HEK293 (cell line): ENCODE measurements at regions not wholly inside any gene's neighbourhood (a gene's known extent, or its start where the extent isn't known, plus 50 kb on each side); places are given as distances from the start of the nearest gene placed in this dataset.
A peak's percentile ranks its signal among the peaks of the same experiment; 100 is the strongest.

Experiments used
- EGR2 ChIP-seq: fragments of 450-650 bp; formaldehyde crosslinking; IDR thresholded peaks from 2 replicates; pipeline ENCODE4 v1.5.1; 2016; ENCODE audit warnings: low read depth, missing biosample characterization, missing genetic modification characterization
- FEZF1 ChIP-seq: fragments of 450-650 bp; formaldehyde crosslinking; IDR thresholded peaks from 2 replicates; pipeline ENCODE4 v1.5.1; 2016; ENCODE audit warnings: missing biosample characterization, missing genetic modification characterization
- GLI4 ChIP-seq: fragments of 450-650 bp; formaldehyde crosslinking; IDR thresholded peaks from 2 replicates; pipeline ENCODE4 v1.5.1; 2016; ENCODE audit warnings: missing biosample characterization, missing genetic modification characterization
- KLF10 ChIP-seq: fragments of 450-650 bp; IDR thresholded peaks from 2 replicates; pipeline ENCODE4 v1.5.1; 2018; ENCODE audit warnings: missing biosample characterization, mild to moderate bottlenecking, missing genetic modification characterization
- KLF9 ChIP-seq: fragments of 450-650 bp; formaldehyde crosslinking; IDR thresholded peaks from 2 replicates; pipeline ENCODE4 v1.5.1; 2016; ENCODE audit warnings: missing biosample characterization, missing genetic modification characterization, low read depth
- MYNN ChIP-seq: fragments of 450-650 bp; formaldehyde crosslinking; IDR thresholded peaks from 2 replicates; pipeline ENCODE4 v1.5.1; 2016; ENCODE audit warnings: missing biosample characterization, missing genetic modification characterization, borderline replicate concordance
- RBAK ChIP-seq: fragments of 450-650 bp; formaldehyde crosslinking; IDR thresholded peaks from 2 replicates; pipeline ENCODE4 v1.5.1; 2016; ENCODE audit warnings: missing biosample characterization, missing genetic modification characterization
- SP7 ChIP-seq: fragments of 450-650 bp; formaldehyde crosslinking; IDR thresholded peaks from 2 replicates; pipeline ENCODE4 v1.5.1; 2016; ENCODE audit warnings: missing biosample characterization, missing genetic modification characterization
- WT1 ChIP-seq: fragments of 450-650 bp; formaldehyde crosslinking; IDR thresholded peaks from 2 replicates; pipeline ENCODE4 v1.5.1; 2016; ENCODE audit warnings: missing biosample characterization, missing genetic modification characterization
- ZBTB20 ChIP-seq: fragments of 450-650 bp; formaldehyde crosslinking; IDR thresholded peaks from 2 replicates; pipeline ENCODE4 v1.5.1; 2016; ENCODE audit warnings: missing biosample characterization, missing genetic modification characterization
- ZEB2 ChIP-seq: fragments of 450-650 bp; formaldehyde crosslinking; IDR thresholded peaks from 2 replicates; pipeline ENCODE4 v1.5.1; 2016; ENCODE audit warnings: missing biosample characterization, missing genetic modification characterization
- ZNF140 ChIP-seq: fragments of 450-650 bp; formaldehyde crosslinking; IDR thresholded peaks from 2 replicates; pipeline ENCODE4 v1.5.1; 2016; ENCODE audit warnings: missing biosample characterization, missing genetic modification characterization
- ZNF174 ChIP-seq: fragments of 450-650 bp; formaldehyde crosslinking; IDR thresholded peaks from 2 replicates; pipeline ENCODE4 v1.5.0; 2017; ENCODE audit warnings: missing biosample characterization, mild to moderate bottlenecking, missing genetic modification characterization
- ZNF184 ChIP-seq: fragments of 450-650 bp; IDR thresholded peaks from 2 replicates; pipeline ENCODE4 v1.5.1; 2018; ENCODE audit warnings: missing biosample characterization, mild to moderate bottlenecking, missing genetic modification characterization
- ZNF248 ChIP-seq: fragments of 450-650 bp; formaldehyde crosslinking; IDR thresholded peaks from 2 replicates; pipeline ENCODE4 v1.5.1; 2017; ENCODE audit warnings: missing biosample characterization, missing genetic modification characterization
- ZNF274 ChIP-seq, 2 experiments: fragments of 200-500 bp in 1 of 2; fragments of 450-650 bp in 1 of 2; sonication (Bioruptor generic) in 1 of 2; formaldehyde crosslinking in 1 of 2; IDR thresholded peaks; 2 replicates each; pipeline versions ENCODE4 v1.5.1 to v1.6.1; 2014 to 2016; ENCODE audit warnings: borderline replicate concordance in 1 of 2, inconsistent platforms in 1 of 2, low read length in 1 of 2, missing biosample characterization in 1 of 2, missing genetic modification characterization in 1 of 2
- ZNF311 ChIP-seq: fragments of 450-650 bp; formaldehyde crosslinking; IDR thresholded peaks from 2 replicates; pipeline ENCODE4 v1.5.1; 2017; ENCODE audit warnings: missing biosample characterization, missing genetic modification characterization, borderline replicate concordance
- ZNF335 ChIP-seq: fragments of 450-650 bp; formaldehyde crosslinking; conservative IDR thresholded peaks from 2 replicates; pipeline ENCODE4 v1.5.1; 2016; ENCODE audit warnings: missing biosample characterization, missing genetic modification characterization
- ZNF366 ChIP-seq: fragments of 450-650 bp; formaldehyde crosslinking; conservative IDR thresholded peaks from 2 replicates; pipeline ENCODE4 v1.5.1; 2016; ENCODE audit warnings: missing biosample characterization, missing genetic modification characterization
- ZNF423 ChIP-seq: fragments of 450-650 bp; formaldehyde crosslinking; IDR thresholded peaks from 2 replicates; pipeline ENCODE4 v1.5.1; 2016; ENCODE audit warnings: missing biosample characterization, missing genetic modification characterization
- ZNF433 ChIP-seq: fragments of 450-650 bp; formaldehyde crosslinking; IDR thresholded peaks from 2 replicates; pipeline ENCODE4 v1.5.1; 2016; ENCODE audit warnings: missing biosample characterization, missing genetic modification characterization, low read depth
- ZNF530 ChIP-seq: fragments of 450-650 bp; formaldehyde crosslinking; IDR thresholded peaks from 2 replicates; pipeline ENCODE4 v1.5.1; 2016; ENCODE audit warnings: low read depth, missing biosample characterization, missing genetic modification characterization
- ZNF544 ChIP-seq: fragments of 450-650 bp; formaldehyde crosslinking; IDR thresholded peaks from 2 replicates; pipeline ENCODE4 v1.5.0; 2017; ENCODE audit warnings: missing biosample characterization, missing genetic modification characterization
- ZNF555 ChIP-seq: fragments of 450-650 bp; formaldehyde crosslinking; conservative IDR thresholded peaks from 2 replicates; pipeline ENCODE4 v1.5.1; 2017; ENCODE audit warnings: missing biosample characterization, mild to moderate bottlenecking, missing genetic modification characterization, inconsistent platforms
- ZNF623 ChIP-seq: fragments of 450-650 bp; formaldehyde crosslinking; IDR thresholded peaks from 2 replicates; pipeline ENCODE4 v1.5.1; 2016; ENCODE audit warnings: missing biosample characterization, missing genetic modification characterization
- ZNF624 ChIP-seq: fragments of 450-650 bp; formaldehyde crosslinking; IDR thresholded peaks from 2 replicates; pipeline ENCODE4 v1.5.1; 2017; ENCODE audit warnings: missing biosample characterization, missing genetic modification characterization
- ZNF629 ChIP-seq: fragments of 450-650 bp; formaldehyde crosslinking; IDR thresholded peaks from 2 replicates; pipeline ENCODE4 v1.5.1; 2017; ENCODE audit warnings: missing biosample characterization, missing genetic modification characterization
- ZNF654 ChIP-seq: fragments of 450-650 bp; formaldehyde crosslinking; IDR thresholded peaks from 2 replicates; pipeline ENCODE4 v1.5.1; 2016; ENCODE audit warnings: low read depth, missing biosample characterization, missing genetic modification characterization
- ZNF670 ChIP-seq: fragments of 450-650 bp; formaldehyde crosslinking; IDR thresholded peaks from 2 replicates; pipeline ENCODE4 v1.5.1; 2016; ENCODE audit warnings: missing biosample characterization, missing genetic modification characterization, low read depth
- ZNF785 ChIP-seq: fragments of 450-650 bp; formaldehyde crosslinking; IDR thresholded peaks from 2 replicates; pipeline ENCODE4 v1.5.1; 2016; ENCODE audit warnings: missing biosample characterization, missing genetic modification characterization
- ZNF791 ChIP-seq: fragments of 450-650 bp; formaldehyde crosslinking; IDR thresholded peaks from 2 replicates; pipeline ENCODE4 v1.5.1; 2016; ENCODE audit warnings: missing biosample characterization, missing genetic modification characterization
- TF ChIP-seq, protein P1 (sequence below): fragments of 450-650 bp; formaldehyde crosslinking; IDR thresholded peaks from 2 replicates; pipeline ENCODE4 v1.5.1; 2016; ENCODE audit warnings: missing biosample characterization, missing genetic modification characterization
- TF ChIP-seq, protein P2 (sequence below): fragments of 450-650 bp; formaldehyde crosslinking; IDR thresholded peaks from 2 replicates; pipeline ENCODE4 v1.5.1; 2016; ENCODE audit warnings: missing biosample characterization, missing genetic modification characterization
- TF ChIP-seq, protein P3 (sequence below): fragments of 450-650 bp; formaldehyde crosslinking; IDR thresholded peaks from 2 replicates; pipeline ENCODE4 v1.5.1; 2016; ENCODE audit warnings: missing biosample characterization, missing genetic modification characterization
- TF ChIP-seq, protein P4 (sequence below): fragments of 450-650 bp; formaldehyde crosslinking; IDR thresholded peaks from 2 replicates; pipeline ENCODE4 v1.5.1; 2016; ENCODE audit warnings: missing biosample characterization, missing genetic modification characterization

DNA sequence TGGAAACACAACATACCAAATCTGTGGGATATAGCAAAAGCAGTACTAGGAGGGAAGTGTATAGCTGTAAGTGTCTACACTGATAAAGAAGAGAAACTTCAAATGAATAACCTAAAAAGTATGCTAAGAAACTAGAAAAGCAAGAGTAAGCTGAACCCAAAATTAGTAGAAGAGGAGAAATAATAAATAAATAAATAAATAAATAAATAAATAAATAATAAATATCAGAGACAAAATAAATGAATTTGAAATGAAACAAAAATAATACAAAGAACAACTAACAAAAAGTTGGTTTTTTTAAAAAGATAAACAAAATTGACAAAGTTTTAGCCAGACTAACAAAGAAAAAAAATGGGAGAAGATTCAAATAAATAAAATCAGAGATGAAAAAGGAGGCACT is 72.7 kb upstream of the TSPAN8 start (continued):
- no peak for TF ChIP-seq WT1
- TF ChIP-seq ZNF623 (tag by site-specific recombination): peak; percentile 76
- TF ChIP-seq ZNF248 (tag by site-specific recombination): no peak
- no peak for TF ChIP-seq ZNF311 (tag by site-specific recombination)
- TF ChIP-seq ZNF433 (tag by site-specific recombination): peak; percentile 75
- TF ChIP-seq ZNF791 (tag by site-specific recombination): 0 out of 2 replicates have a peak, but pooled peaks have one; percentile 24
- TF ChIP-seq ZNF174: no peak
- TF ChIP-seq, protein P1, sequence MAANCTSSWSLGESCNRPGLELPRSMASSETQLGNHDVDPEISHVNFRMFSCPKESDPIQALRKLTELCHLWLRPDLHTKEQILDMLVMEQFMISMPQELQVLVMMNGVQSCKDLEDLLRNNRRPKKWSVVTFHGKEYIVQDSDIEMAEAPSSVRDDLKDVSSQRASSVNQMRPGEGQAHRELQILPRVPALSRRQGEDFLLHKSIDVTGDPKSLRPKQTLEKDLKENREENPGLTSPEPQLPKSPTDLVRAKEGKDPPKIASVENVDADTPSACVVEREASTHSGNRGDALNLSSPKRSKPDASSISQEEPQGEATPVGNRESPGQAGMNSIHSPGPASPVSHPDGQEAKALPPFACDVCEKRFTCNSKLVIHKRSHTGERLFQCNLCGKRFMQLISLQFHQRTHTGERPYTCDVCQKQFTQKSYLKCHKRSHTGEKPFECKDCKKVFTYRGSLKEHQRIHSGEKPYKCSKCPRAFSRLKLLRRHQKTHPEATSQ: no peak
- TF ChIP-seq ZNF274 (IDR thresholded peaks at IDR 0.05; ENCODE audit: low read length): no peak
- TF ChIP-seq ZNF274 (tag by site-specific recombination; IDR thresholded peaks at IDR 0.05; ENCODE audit: borderline replicate concordance): no peak
- no peak for TF ChIP-seq RBAK
- 0 out of 2 replicates have a peak, but pooled peaks have one; percentile 49 for TF ChIP-seq ZNF530 (tag by site-specific recombination)
- no peak for TF ChIP-seq ZBTB20 (tag by site-specific recombination)
- no peak for TF ChIP-seq ZNF670 (tag by site-specific recombination)
- no peak for TF ChIP-seq ZNF184
- TF ChIP-seq ZNF366 (tag by site-specific recombination): no peak
- TF ChIP-seq ZEB2 (tag by site-specific recombination): no peak
- no peak for TF ChIP-seq ZNF544 (tag by site-specific recombination)
- TF ChIP-seq ZNF654 (tag by site-specific recombination): peak; percentile 23; the same call in 1 of the 2 replicates
- no peak for TF ChIP-seq KLF9
- TF ChIP-seq KLF10 (tag by site-specific recombination): no peak
- no peak for TF ChIP-seq SP7 (tag by site-specific recombination)
- TF ChIP-seq ZNF785 (tag by site-specific recombination): no peak
- no peak for TF ChIP-seq GLI4
- no peak for TF ChIP-seq MYNN (tag by site-specific recombination)
- peak; percentile 98 for TF ChIP-seq ZNF555
- 0 out of 2 replicates have a peak, but pooled peaks have one; percentile 24 for TF ChIP-seq ZNF629 (tag by site-specific recombination)
- TF ChIP-seq EGR2 (tag by site-specific recombination): no peak
- TF ChIP-seq ZNF624: no peak
- TF ChIP-seq ZNF423: no peak
- peak; percentile 92 for TF ChIP-seq ZNF140 (tag by site-specific recombination)
- TF ChIP-seq, protein P2, sequence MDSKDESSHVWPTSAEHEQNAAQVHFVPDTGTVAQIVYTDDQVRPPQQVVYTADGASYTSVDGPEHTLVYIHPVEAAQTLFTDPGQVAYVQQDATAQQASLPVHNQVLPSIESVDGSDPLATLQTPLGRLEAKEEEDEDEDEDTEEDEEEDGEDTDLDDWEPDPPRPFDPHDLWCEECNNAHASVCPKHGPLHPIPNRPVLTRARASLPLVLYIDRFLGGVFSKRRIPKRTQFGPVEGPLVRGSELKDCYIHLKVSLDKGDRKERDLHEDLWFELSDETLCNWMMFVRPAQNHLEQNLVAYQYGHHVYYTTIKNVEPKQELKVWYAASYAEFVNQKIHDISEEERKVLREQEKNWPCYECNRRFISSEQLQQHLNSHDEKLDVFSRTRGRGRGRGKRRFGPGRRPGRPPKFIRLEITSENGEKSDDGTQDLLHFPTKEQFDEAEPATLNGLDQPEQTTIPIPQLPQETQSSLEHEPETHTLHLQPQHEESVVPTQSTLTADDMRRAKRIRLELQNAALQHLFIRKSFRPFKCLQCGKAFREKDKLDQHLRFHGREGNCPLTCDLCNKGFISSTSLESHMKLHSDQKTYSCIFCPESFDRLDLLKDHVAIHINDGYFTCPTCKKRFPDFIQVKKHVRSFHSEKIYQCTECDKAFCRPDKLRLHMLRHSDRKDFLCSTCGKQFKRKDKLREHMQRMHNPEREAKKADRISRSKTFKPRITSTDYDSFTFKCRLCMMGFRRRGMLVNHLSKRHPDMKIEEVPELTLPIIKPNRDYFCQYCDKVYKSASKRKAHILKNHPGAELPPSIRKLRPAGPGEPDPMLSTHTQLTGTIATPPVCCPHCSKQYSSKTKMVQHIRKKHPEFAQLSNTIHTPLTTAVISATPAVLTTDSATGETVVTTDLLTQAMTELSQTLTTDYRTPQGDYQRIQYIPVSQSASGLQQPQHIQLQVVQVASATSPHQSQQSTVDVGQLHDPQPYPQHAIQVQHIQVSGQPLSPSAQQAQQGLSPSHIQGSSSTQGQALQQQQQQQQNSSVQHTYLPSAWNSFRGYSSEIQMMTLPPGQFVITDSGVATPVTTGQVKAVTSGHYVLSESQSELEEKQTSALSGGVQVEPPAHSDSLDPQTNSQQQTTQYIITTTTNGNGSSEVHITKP (tag by site-specific recombination): no peak
- TF ChIP-seq, protein P3, sequence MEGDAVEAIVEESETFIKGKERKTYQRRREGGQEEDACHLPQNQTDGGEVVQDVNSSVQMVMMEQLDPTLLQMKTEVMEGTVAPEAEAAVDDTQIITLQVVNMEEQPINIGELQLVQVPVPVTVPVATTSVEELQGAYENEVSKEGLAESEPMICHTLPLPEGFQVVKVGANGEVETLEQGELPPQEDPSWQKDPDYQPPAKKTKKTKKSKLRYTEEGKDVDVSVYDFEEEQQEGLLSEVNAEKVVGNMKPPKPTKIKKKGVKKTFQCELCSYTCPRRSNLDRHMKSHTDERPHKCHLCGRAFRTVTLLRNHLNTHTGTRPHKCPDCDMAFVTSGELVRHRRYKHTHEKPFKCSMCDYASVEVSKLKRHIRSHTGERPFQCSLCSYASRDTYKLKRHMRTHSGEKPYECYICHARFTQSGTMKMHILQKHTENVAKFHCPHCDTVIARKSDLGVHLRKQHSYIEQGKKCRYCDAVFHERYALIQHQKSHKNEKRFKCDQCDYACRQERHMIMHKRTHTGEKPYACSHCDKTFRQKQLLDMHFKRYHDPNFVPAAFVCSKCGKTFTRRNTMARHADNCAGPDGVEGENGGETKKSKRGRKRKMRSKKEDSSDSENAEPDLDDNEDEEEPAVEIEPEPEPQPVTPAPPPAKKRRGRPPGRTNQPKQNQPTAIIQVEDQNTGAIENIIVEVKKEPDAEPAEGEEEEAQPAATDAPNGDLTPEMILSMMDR (tag by site-specific recombination): no peak
- TF ChIP-seq ZNF335: no peak
- TF ChIP-seq FEZF1 (tag by site-specific recombination): no peak
- TF ChIP-seq, protein P4, sequence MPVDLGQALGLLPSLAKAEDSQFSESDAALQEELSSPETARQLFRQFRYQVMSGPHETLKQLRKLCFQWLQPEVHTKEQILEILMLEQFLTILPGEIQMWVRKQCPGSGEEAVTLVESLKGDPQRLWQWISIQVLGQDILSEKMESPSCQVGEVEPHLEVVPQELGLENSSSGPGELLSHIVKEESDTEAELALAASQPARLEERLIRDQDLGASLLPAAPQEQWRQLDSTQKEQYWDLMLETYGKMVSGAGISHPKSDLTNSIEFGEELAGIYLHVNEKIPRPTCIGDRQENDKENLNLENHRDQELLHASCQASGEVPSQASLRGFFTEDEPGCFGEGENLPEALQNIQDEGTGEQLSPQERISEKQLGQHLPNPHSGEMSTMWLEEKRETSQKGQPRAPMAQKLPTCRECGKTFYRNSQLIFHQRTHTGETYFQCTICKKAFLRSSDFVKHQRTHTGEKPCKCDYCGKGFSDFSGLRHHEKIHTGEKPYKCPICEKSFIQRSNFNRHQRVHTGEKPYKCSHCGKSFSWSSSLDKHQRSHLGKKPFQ (tag by site-specific recombination): no peak
